Gastroesophageal sphincter (tissue), 3 donors: ENCODE measurements at regions not wholly inside any gene's neighbourhood (a gene's known extent, or its start where the extent isn't known, plus 50 kb on each side); places are given as distances from the start of the nearest gene placed in this dataset.

Source experiments
- CTCF ChIP-seq, 4 experiments: fragments of 200-600 bp in 2 of 4; fragments of 450-650 bp in 2 of 4; sonication (generic) in 1 of 4; IDR thresholded peaks; one replicate each; pipeline ENCODE4 v1.5.1; 2017 to 2019; ENCODE audit warnings: antibody characterized with exemption in 4 of 4, mild to moderate bottlenecking in 2 of 4, moderate library complexity in 2 of 4
- POLR2A ChIP-seq, 2 donors: fragments of 450-650 bp; IDR thresholded peaks; one replicate each; pipeline ENCODE4 v1.6.1; 2017; ENCODE audit warnings: antibody characterized with exemption in 2 of 2, mild to moderate bottlenecking in 2 of 2, moderate library complexity in 1 of 2
- POLR2AphosphoS5 ChIP-seq: sonication (generic); formaldehyde crosslinking; IDR thresholded peaks from one replicate; pipeline ENCODE4 v1.6.1; 2017; ENCODE audit warnings: antibody characterized with exemption

GRCh38 chr6:82840571-82840970 lies 225.1 kb downstream of the UBE3D start:
- TF ChIP-seq POLR2AphosphoS5 (no peak), CTCF (IDR thresholded peaks at IDR 0.05) (no peak), POLR2A (IDR thresholded peaks at IDR 0.05) (no peak)
